ENCODE measurements at regions not wholly inside any gene's neighbourhood (a gene's known extent, or its start where the extent isn't known, plus 50 kb on each side); places are given as distances from the start of the nearest gene placed in this dataset.

DNA sequence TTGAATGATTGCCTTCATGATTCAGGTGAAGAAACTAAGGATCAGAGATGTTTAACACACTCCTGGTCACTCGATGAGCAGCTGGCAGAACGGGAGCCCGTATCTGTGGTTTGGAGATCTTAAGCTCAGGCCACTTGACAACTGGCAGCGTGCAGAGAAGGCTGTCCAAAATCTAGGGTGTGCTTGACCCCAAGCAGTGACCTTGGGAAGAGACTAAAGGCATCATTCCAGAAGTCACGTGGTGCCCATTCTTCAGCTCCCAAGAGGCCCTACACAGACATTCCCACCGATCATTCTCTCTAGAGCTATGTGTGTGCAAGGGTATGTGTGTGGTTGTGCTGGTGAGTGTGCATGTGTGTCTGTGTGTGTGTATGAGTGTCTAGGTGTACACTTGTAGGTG lies 493.8 kb downstream of the TCERG1L start:
- no peak overlapping the region for H3K4me2 ChIP-seq (ENCODE audit: low read length)
- no peaks in the 10 kb centered on the region for H3K4me1 ChIP-seq (ENCODE audit: insufficient read depth, low read length, poor library complexity, severe bottlenecking)
- no peaks in the 10 kb centered on the region for H3K9me2 ChIP-seq (ENCODE audit: insufficient read depth, low read length)
- no peaks in the 10 kb centered on the region for H3K9me3 ChIP-seq (ENCODE audit: low read length)
- no peaks in the 10 kb centered on the region for H4K20me1 ChIP-seq (ENCODE audit: insufficient read depth, low read length)
- POLR2A ChIA-PET = no interaction called here
- no peak overlapping the region for H3K27ac ChIP-seq (ENCODE audit: low read depth, low read length, poor library complexity, severe bottlenecking)
- BruUV-seq (replicated peaks) = no TSS peak
- no peaks in the 10 kb centered on the region for H3K36me3 ChIP-seq (ENCODE audit: insufficient read depth, low read length)
- no peak for DNase-seq (ENCODE audit: low spot score)
- H3K79me2 ChIP-seq (ENCODE audit: insufficient read depth, low read depth, low read length) = no peaks in the 10 kb centered on the region
- no peak overlapping the region for H3K4me3 ChIP-seq (ENCODE audit: low read depth, low read length, poor library complexity, severe bottlenecking)
- H2AFZ ChIP-seq (ENCODE audit: low read length) = no peak overlapping the region
- TF ChIP-seq EZH2phosphoT487 (IDR thresholded peaks at IDR 0.05; ENCODE audit: borderline replicate concordance, low read depth, low read length) = no peak
- TF ChIP-seq, protein P1, sequence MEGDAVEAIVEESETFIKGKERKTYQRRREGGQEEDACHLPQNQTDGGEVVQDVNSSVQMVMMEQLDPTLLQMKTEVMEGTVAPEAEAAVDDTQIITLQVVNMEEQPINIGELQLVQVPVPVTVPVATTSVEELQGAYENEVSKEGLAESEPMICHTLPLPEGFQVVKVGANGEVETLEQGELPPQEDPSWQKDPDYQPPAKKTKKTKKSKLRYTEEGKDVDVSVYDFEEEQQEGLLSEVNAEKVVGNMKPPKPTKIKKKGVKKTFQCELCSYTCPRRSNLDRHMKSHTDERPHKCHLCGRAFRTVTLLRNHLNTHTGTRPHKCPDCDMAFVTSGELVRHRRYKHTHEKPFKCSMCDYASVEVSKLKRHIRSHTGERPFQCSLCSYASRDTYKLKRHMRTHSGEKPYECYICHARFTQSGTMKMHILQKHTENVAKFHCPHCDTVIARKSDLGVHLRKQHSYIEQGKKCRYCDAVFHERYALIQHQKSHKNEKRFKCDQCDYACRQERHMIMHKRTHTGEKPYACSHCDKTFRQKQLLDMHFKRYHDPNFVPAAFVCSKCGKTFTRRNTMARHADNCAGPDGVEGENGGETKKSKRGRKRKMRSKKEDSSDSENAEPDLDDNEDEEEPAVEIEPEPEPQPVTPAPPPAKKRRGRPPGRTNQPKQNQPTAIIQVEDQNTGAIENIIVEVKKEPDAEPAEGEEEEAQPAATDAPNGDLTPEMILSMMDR (conservative IDR thresholded peaks at IDR 0.05; ENCODE audit: low read length) = no peak
- CTCF ChIA-PET (ENCODE audit: unreplicated experiment) = no interaction called here
- intact Hi-C loops (cut with micrococcal nuclease; ENCODE audit: unreplicated experiment) = no loop called here

GRCh38 chr10:130820880-130821482 lies 490.5 kb downstream of the TCERG1L start:
- H3K9me2 ChIP-seq (ENCODE audit: insufficient read depth, low read length) = no peaks in the 10 kb centered on the region
- H3K27ac ChIP-seq (ENCODE audit: low read depth, low read length, poor library complexity, severe bottlenecking) = no peak overlapping the region
- ChIA-PET POLR2A (no interaction called here), CTCF (ENCODE audit: unreplicated experiment) (no interaction called here)
- H3K4me1 ChIP-seq (ENCODE audit: insufficient read depth, low read length, poor library complexity, severe bottlenecking) = no peaks in the 10 kb centered on the region
- no peaks in the 10 kb centered on the region for H3K36me3 ChIP-seq (ENCODE audit: insufficient read depth, low read length)
- H3K4me3 ChIP-seq (ENCODE audit: low read depth, low read length, poor library complexity, severe bottlenecking) = no peak overlapping the region
- no peak overlapping the region for H2AFZ ChIP-seq (ENCODE audit: low read length)
- no peaks in the 10 kb centered on the region for H3K79me2 ChIP-seq (ENCODE audit: insufficient read depth, low read depth, low read length)
- TF ChIP-seq, protein P1 (conservative IDR thresholded peaks at IDR 0.05; ENCODE audit: low read length) = no peak
- no peak for TF ChIP-seq EZH2phosphoT487 (IDR thresholded peaks at IDR 0.05; ENCODE audit: borderline replicate concordance, low read depth, low read length)
- 0 out of 2 replicates have a peak, but pooled peaks cover under 1% of the 10 kb centered on the region for H3K9me3 ChIP-seq (ENCODE audit: low read length)
- H3K4me2 ChIP-seq (ENCODE audit: low read length) = no peak overlapping the region
- no TSS peak for BruUV-seq (replicated peaks)
- intact Hi-C loops (cut with micrococcal nuclease; ENCODE audit: unreplicated experiment) = no loop called here
- DNase-seq (ENCODE audit: low spot score) = no peak
- H4K20me1 ChIP-seq (ENCODE audit: insufficient read depth, low read length) = no peaks in the 10 kb centered on the region

DNA sequence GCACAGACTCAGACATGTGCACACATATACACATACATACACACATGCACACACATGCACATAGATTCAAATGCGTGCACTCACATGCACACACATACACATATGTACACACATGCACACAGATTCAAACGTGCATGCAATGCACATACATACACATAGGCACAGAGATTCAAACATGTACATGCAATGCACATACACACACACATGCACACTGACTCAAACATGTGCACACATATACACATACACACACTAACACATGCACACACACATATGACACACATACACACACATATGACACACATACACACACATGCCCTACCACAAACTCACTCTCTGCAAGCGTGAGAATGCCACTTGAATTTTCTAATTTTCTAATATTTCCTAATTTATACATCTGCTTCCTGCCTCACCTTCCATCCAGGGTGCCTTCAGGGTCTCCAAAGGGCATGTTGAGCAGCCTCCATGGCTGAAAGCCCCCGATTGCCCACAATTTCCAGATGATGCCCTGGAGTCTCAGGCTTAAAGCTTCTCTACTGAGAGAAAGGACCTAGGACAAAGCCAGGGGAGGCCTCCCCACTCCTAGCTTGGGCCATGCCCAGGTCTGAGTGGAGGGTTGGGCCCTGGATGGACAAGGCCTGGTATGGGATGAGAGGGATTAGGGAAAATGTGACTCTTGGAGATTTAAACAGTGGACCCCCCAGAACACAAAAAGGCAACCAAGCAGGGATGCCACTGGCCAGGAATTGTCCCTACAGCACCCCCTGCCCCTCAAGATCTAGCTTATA lies 487.1 kb downstream of the TCERG1L start:
- Histone ChIP-seq H2AFZ (ENCODE audit: low read length) (no peak overlapping the region), H3K4me3 (ENCODE audit: low read depth, low read length, poor library complexity, severe bottlenecking) (no peak overlapping the region), H3K4me2 (ENCODE audit: low read length) (no peak overlapping the region), H3K4me1 (ENCODE audit: insufficient read depth, low read length, poor library complexity, severe bottlenecking) (no peaks in the 10 kb centered on the region), H3K9me2 (ENCODE audit: insufficient read depth, low read length) (no peaks in the 10 kb centered on the region), H3K9me3 (ENCODE audit: low read length) (peaks cover 7% of the 10 kb centered on the region; the same call in 1 of the 2 replicates), H3K27ac (ENCODE audit: low read depth, low read length, poor library complexity, severe bottlenecking) (no peak overlapping the region), H4K20me1 (ENCODE audit: insufficient read depth, low read length) (no peaks in the 10 kb centered on the region), H3K79me2 (ENCODE audit: insufficient read depth, low read depth, low read length) (no peaks in the 10 kb centered on the region), H3K36me3 (ENCODE audit: insufficient read depth, low read length) (no peaks in the 10 kb centered on the region)
- BruUV-seq (replicated peaks) = no TSS peak
- CTCF ChIA-PET (ENCODE audit: unreplicated experiment) = no interaction called here
- intact Hi-C loops (cut with micrococcal nuclease; ENCODE audit: unreplicated experiment) = no loop called here
- no peak for TF ChIP-seq EZH2phosphoT487 (IDR thresholded peaks at IDR 0.05; ENCODE audit: borderline replicate concordance, low read depth, low read length)
- TF ChIP-seq, protein P1 (conservative IDR thresholded peaks at IDR 0.05; ENCODE audit: low read length) = no peak
- no peak for DNase-seq (ENCODE audit: low spot score)
- POLR2A ChIA-PET = no interaction called here
